GM10266 (cell line): ENCODE measurements at regions not wholly inside any gene's neighbourhood (a gene's known extent, or its start where the extent isn't known, plus 50 kb on each side); places are given as distances from the start of the nearest gene placed in this dataset.

Experiments used
- DNase-seq: peaks from one replicate; pipeline ENCODE4 v3.0.0; 2012; ENCODE audit errors: extremely low spot score
- TF ChIP-seq, protein P1 (sequence below): IDR thresholded peaks from 2 replicates; pipeline ENCODE4 v1.5.1; 2012; ENCODE audit warnings: mild to moderate bottlenecking, low read depth; ENCODE audit not compliant: control insufficient read depth, insufficient read depth; ENCODE audit errors: missing control alignments

GRCh38 chrX:8861908-8862307, 60.7 kb upstream of the FAM9A start:
- TF ChIP-seq, protein P1, sequence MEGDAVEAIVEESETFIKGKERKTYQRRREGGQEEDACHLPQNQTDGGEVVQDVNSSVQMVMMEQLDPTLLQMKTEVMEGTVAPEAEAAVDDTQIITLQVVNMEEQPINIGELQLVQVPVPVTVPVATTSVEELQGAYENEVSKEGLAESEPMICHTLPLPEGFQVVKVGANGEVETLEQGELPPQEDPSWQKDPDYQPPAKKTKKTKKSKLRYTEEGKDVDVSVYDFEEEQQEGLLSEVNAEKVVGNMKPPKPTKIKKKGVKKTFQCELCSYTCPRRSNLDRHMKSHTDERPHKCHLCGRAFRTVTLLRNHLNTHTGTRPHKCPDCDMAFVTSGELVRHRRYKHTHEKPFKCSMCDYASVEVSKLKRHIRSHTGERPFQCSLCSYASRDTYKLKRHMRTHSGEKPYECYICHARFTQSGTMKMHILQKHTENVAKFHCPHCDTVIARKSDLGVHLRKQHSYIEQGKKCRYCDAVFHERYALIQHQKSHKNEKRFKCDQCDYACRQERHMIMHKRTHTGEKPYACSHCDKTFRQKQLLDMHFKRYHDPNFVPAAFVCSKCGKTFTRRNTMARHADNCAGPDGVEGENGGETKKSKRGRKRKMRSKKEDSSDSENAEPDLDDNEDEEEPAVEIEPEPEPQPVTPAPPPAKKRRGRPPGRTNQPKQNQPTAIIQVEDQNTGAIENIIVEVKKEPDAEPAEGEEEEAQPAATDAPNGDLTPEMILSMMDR: no peak
- DNase-seq: no peak

GRCh38 chrX:8851231-8851886, 50.2 kb upstream of the FAM9A start:
- TF ChIP-seq, protein P1: no peak
- no peak for DNase-seq
